NCI-H446 treated with DMSO at 0.1 percent for 48 hours (cell line): ENCODE measurements at regions not wholly inside any gene's neighbourhood (a gene's known extent, or its start where the extent isn't known, plus 50 kb on each side); places are given as distances from the start of the nearest gene placed in this dataset.

Source experiments
- DNase-seq: peaks from one replicate; lab custom pipeline; 2025; lab: John Stamatoyannopoulos, UW

DNA sequence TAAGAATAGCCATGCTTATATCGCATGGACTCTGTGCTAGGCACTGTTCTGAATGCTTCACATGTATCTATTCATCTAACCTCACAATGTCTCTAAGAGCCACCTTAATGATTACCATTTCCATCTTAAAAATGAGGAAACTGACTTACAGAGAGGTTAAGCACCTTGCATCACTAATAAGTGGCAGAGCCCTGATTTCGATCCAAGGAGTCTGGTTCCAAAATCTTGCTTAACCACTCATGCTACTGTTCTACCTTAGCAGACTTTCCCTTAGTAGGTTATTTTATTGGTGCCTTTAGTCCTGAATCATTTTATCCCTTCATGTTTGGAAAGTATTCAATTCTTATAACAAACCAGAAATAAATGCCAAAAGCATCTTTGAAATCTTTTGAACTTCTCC, 89.2 kb upstream of the DCBLD2 start:
- DNase-seq: no peak

DNA sequence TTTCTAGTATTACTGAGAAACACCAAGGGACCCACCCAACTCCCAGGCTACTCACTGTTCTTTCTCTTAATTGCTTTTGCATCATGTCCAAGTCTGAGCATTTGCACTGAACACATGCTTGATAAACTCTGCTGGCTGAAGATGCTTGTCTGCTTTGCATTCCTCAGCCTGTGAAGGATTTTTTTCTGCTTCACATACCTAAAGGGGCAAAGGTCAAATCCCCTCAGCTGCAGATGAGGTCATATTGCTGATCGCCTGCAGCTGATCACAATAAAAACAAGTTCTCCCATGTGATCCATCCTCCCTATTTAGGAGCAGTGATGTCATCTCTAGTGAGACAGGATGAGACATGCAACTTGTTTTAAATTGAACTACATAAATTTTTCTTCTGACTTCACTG, 84.6 kb upstream of the DCBLD2 start:
- peak; percentile 18 for DNase-seq

GRCh38 chr3:98985431-98985830, 83.9 kb upstream of the DCBLD2 start:
- DNase-seq: no peak

GRCh38 chr3:98984024-98984423, 82.5 kb upstream of the DCBLD2 start:
- no peak for DNase-seq

- DNase-seq: no peak
Observed at GRCh38 chr3:98982351-98982750, 80.9 kb upstream of the DCBLD2 start.

DNA sequence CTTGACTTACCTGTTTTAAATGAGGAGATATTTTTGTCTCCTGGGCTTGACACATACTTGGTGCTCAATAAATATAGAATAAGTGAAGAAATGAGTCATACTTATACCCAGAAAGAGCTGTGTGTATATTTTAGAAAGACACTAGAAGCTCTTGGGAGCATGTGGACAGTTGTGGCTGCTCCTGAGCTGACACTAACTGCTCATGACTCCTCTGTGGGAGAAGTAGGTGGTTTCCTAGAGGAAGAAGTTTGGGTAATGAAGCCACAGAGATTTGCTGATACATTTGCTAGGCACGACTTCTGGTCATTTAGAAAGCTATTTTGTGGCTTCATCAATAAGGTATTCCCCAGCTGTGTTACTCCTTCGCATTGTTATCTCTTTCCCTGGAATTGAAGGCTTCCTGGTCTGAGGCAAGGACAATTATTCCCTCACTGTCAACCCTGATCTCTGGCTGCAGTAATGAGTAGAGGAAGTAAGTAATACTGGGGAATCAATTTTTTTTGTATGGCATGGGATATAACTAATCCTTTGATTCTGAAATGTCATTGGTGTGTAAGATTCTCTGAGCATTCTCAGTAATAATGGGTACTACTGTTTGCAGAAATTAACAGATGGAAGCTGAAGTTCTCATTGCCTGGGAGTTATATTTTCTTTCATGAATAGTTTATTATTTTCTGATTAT, 79.6 kb upstream of the DCBLD2 start:
- DNase-seq: no peak

- DNase-seq: no peak
Observed at GRCh38 chr3:98979296-98979695, 77.8 kb upstream of the DCBLD2 start.

- no peak for DNase-seq
Observed at GRCh38 chr3:98978068-98978811, 76.7 kb upstream of the DCBLD2 start.

DNA sequence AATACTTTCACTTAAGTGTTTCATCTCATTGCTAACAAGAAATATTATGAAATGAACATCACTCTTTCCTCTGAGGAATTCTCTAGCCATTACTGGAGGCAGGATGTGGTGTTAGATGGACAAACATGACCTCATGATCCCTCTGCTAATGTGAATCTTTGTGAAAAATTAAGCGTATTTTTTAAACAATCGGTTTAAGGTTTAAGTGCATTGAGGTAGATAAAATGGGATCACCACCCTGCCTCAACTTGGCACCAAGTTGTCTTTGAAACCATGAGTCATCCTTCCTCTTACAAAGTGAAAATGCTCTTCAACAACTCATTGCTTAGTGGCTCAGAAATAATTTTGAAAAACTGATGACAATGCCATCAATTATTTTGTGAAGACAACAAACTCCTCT, 76.0 kb upstream of the DCBLD2 start:
- peak; percentile 74 for DNase-seq

DNA sequence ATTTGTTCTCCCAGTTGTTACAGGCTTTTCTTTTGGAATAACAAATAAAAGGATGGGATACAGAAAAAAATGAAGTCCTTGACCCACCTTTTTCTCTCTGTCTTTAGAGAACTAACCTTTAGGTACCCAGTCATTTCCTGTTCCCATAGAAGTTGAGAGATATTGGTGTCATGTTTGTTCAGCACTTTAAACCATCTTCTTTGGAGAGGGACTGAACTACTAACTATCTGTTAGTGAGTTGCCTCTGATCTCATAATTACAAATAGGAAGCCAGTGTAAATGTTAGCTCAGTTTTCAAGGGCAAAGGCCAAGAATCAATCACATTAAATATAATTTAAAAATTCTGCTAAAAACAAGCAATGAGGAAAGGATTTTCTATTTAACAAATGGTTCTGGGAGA, 72.9 kb upstream of the DCBLD2 start:
- DNase-seq: no peak

GRCh38 chr3:98972720-98973119, 71.2 kb upstream of the DCBLD2 start:
- DNase-seq: no peak

DNA sequence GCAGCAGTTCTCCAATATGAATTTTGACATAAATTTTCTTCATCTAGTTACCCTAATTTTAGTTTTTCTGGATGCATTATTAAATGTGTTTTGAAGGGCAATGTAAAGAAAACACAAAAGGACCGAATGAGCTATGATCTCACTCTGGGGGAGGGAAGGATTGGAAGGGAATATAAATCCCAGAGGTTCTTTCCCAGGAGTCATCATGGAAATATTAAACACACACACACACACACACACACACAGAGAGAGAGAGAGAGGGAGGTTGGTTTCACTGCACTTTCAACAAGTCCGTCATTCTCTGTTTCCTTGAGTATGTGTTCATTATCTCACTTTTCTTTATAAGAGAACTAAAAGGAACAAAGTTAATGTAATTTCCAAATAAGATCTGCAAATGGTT, 70.7 kb upstream of the DCBLD2 start:
- no peak for DNase-seq

DNA sequence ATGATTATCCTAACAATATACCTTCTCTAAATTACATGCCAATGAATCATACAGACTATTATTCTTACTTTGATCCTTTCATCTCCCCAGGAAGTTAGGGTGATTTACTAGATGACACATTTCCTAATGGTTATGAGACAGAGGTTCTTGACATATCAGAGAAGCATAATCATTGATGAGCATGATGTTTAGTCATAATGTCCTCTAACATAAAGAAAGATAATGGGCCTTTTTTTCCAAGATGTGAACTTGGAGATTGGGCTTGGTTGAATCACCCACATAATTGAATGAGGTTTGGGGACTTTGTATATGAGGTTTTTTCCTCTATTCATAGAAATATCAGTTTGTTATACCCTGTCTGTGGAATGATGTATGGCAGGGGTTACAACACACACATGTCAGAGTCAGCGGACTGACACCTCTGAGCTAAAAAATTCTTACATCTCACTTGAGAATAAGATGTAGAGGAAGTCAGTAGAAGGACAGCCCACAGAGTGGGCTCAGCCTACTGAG, 69.7 kb upstream of the DCBLD2 start:
- no peak for DNase-seq

GRCh38 chr3:98969295-98969694, 67.8 kb upstream of the DCBLD2 start:
- DNase-seq: no peak

DNA sequence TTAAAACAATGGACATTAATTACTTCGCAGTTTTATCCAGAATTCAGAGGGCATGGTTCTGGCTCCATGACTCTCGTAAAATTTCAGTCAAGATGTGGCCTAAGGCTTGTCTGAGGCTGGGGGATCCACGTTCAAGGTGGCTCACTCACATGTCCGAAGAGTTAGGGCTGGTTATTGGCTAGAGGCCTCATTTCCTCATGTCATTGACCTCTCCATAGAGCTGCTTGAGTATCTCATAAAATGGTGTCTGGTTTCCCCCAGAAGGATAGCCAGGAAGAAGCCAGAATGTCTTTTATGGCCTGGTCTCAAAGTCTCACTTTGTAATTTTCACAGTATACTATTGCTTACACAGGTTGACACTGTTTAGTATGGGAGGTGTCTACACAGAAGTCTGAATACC, 67.3 kb upstream of the DCBLD2 start:
- DNase-seq: no peak

- no peak for DNase-seq
Observed at GRCh38 chr3:98968347-98968746, 66.9 kb upstream of the DCBLD2 start.

DNA sequence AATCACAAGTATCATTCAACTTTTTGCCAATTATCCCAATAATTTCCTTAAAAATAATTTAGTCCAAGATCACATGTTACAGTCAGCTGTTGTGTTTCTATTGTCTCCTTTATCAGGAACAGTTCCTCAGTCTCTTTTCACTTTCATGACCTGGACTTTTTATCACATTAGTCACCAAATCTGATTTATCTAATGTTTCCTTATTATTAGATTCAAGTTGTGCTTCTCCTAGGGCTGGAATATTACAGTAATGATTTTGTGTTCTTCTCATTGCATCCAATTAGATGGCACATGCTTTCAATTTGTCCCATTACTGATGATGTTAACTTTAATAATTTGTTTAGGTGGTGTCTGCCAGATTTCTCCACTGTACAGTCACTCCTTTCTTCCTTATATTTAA, 66.3 kb upstream of the DCBLD2 start:
- no peak for DNase-seq

DNA sequence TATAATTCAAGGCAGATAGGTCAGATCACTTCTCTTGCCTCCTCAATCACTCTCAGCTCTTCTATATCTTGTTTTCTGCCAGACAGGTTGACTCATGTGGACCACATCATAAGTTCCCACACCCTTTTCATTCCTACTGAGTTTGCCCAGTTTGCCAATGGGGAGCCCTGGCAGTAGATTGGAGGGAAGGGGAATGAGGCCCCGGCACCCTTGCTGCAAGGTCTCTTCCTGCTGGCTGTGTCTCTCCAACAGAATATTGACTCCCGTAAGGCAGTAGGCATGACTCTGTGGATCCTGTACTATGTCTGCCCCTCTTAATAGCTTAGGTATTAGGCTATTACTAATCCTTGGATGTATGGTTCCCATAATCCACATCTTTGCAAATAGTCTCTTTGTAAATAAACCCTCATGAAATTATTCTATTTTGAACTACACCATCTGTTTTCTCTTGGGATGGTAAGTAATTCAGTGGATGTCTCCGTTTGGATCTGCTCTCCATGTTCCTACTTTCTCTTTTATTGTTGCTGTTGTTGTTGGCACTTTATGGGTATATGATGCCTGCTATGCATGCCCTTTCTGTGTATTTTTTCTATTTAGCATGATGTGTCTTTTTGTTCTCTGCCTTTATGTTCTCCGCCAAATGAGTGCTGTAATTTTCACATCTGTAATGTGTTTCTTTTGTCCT, 65.5 kb upstream of the DCBLD2 start:
- peak; percentile 63 for DNase-seq

GRCh38 chr3:98966434-98966833, 64.9 kb upstream of the DCBLD2 start:
- DNase-seq: no peak

DNA sequence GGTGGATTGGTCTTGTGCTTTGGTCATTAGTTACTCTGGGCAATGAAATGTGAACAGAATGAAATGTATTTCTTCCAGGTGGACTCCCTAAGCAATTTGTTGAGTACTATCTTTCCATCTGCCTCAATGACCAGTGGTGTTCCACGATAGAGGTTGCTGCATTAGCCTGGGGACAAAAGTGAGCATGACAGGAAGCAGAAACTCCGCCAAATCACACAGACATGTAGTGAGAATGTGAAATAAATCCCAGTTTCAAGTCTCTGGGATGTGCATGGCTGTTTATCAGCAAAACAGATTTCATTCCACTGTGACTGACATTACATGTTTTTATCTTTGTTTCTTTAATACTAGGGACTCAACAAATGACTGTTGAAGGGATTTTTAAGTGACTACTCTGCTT, 63.3 kb upstream of the DCBLD2 start:
- no peak for DNase-seq

DNA sequence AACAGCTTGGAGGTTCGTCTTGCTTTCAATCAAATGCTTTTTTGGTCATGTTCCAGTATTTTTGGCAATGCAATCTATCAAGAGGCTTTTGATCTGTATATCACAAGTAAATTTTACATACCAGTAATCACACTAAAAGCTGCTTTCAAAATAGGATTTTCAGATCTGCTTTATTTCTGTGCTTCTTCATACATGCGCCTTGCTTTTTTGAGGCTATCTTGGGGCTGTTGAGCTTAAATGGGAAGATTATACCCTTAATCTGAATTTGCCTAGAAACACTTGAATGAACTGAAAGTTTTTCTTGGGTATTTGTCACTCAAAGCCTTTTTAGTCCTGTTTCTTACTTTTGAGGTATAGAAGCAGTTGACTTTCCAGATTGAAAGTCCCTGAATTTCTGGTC, 62.1 kb upstream of the DCBLD2 start:
- peak; percentile 42 for DNase-seq

GRCh38 chr3:98962951-98963350, 61.5 kb upstream of the DCBLD2 start:
- DNase-seq: no peak
